CD14-positive monocyte (primary cell): ENCODE measurements at regions not wholly inside any gene's neighbourhood (a gene's known extent, or its start where the extent isn't known, plus 50 kb on each side); places are given as distances from the start of the nearest gene placed in this dataset.

Experiments
- DNase-seq, 3 donors: peaks; one replicate each; pipeline ENCODE4 v3.0.0-alpha.2; 2011 to 2022
- H2AFZ ChIP-seq: 2 replicates; pipeline ENCODE4 v1.6.0; 2012; ENCODE audit warnings: mild to moderate bottlenecking, low read depth, low read length, inconsistent platforms; ENCODE audit not compliant: insufficient read depth, poor library complexity, severe bottlenecking
- H3K27ac ChIP-seq, 2 donors: 1 replicate in 1 of 2; 2 replicates in 1 of 2; pipeline ENCODE4 v1.5.1; 2012 to 2013; ENCODE audit warnings: low read length in 2 of 2, control low read depth in 1 of 2, inconsistent platforms in 1 of 2, low read depth in 1 of 2, mild to moderate bottlenecking in 1 of 2
- H3K27me3 ChIP-seq, 2 donors: one replicate each; pipeline versions ENCODE4 v1.6.0 to v1.6.1; 2011 to 2013; ENCODE audit warnings: low read length in 2 of 2; ENCODE audit not compliant: control insufficient read depth in 2 of 2, insufficient read depth in 2 of 2
- H3K36me3 ChIP-seq, 2 donors: replicated peaks in 1 of 2; 1 replicate in 1 of 2; 2 replicates in 1 of 2; pipeline versions ENCODE4 v1.5.1 to v1.6.1; 2012 to 2013; ENCODE audit warnings: low read length in 2 of 2, control low read depth in 1 of 2, inconsistent platforms in 1 of 2, mild to moderate bottlenecking in 1 of 2; ENCODE audit not compliant: insufficient read depth in 2 of 2, control insufficient read depth in 1 of 2
- H3K4me1 ChIP-seq, 2 donors: 1 replicate in 1 of 2; 2 replicates in 1 of 2; pipeline versions ENCODE4 v1.5.1 to v1.6.1; 2012 to 2013; ENCODE audit warnings: low read length in 2 of 2, control low read depth in 1 of 2, inconsistent platforms in 1 of 2, mild to moderate bottlenecking in 1 of 2, moderate library complexity in 1 of 2; ENCODE audit not compliant: insufficient read depth in 2 of 2, control insufficient read depth in 1 of 2
- H3K4me2 ChIP-seq: replicated peaks from 2 replicates; pipeline ENCODE3; 2012; ENCODE audit warnings: low read length, moderate library complexity, mild to moderate bottlenecking; ENCODE audit not compliant: poor library complexity, severe bottlenecking; ENCODE audit errors: extremely low read depth
- H3K4me3 ChIP-seq, 3 experiments: fragments of 200-600 bp in 1 of 3; sonication (generic) in 1 of 3; replicated peaks in 1 of 3; 1 replicate in 2 of 3; 2 replicates in 1 of 3; pipeline ENCODE4 v1.5.1; 2011 to 2013; ENCODE audit warnings: low read length in 3 of 3, mild to moderate bottlenecking in 3 of 3, control low read depth in 2 of 3, low read depth in 2 of 3, inconsistent platforms in 1 of 3, moderate library complexity in 1 of 3
- H3K79me2 ChIP-seq: 2 replicates; pipeline ENCODE4 v1.6.0; 2012; ENCODE audit warnings: mild to moderate bottlenecking, control low read depth, inconsistent platforms, low read length, moderate library complexity; ENCODE audit not compliant: insufficient read depth
- H3K9ac ChIP-seq: 2 replicates; pipeline ENCODE4 v1.6.0; 2017; ENCODE audit warnings: low read length, mild to moderate bottlenecking; ENCODE audit not compliant: insufficient read depth, poor library complexity, severe bottlenecking
- H3K9me3 ChIP-seq, 2 donors: replicated peaks in 1 of 2; 1 replicate in 1 of 2; 2 replicates in 1 of 2; pipeline versions ENCODE4 v1.5.1 to v1.6.1; 2012 to 2013; ENCODE audit warnings: low read length in 2 of 2, control low read depth in 1 of 2; ENCODE audit not compliant: control insufficient read depth in 1 of 2, insufficient read depth in 1 of 2
- H4K20me1 ChIP-seq: 2 replicates; pipeline ENCODE4 v1.6.0; 2012; ENCODE audit warnings: mild to moderate bottlenecking, low read length, control low read depth, moderate library complexity; ENCODE audit not compliant: insufficient read depth
- H3K27ac Mint-ChIP-seq, 7 donors: one replicate each; pipeline ENCODE4 v1.8.0; 2020; ENCODE audit warnings: mild to moderate bottlenecking in 7 of 7, mixed read lengths in 7 of 7, moderate library complexity in 6 of 7, inconsistent platforms in 2 of 7
- H3K27me3 Mint-ChIP-seq, 3 donors: one replicate each; pipeline ENCODE4 v1.8.0; 2021 to 2022; ENCODE audit warnings: low read depth in 3 of 3, mild to moderate bottlenecking in 3 of 3, mixed read lengths in 3 of 3, moderate library complexity in 3 of 3, inconsistent platforms in 1 of 3
- H3K36me3 Mint-ChIP-seq, 2 donors: one replicate each; pipeline ENCODE4 v1.8.0; 2020; ENCODE audit warnings: mixed read lengths in 2 of 2, inconsistent platforms in 1 of 2, mild to moderate bottlenecking in 1 of 2
- H3K4me1 Mint-ChIP-seq: one replicate; pipeline ENCODE4 v1.8.0; 2020; ENCODE audit warnings: mild to moderate bottlenecking, mixed read lengths
- H3K4me3 Mint-ChIP-seq, 2 donors: one replicate each; pipeline ENCODE4 v1.8.0; 2020; ENCODE audit warnings: mild to moderate bottlenecking in 2 of 2, mixed read lengths in 2 of 2, moderate library complexity in 1 of 2
- H3K9me3 Mint-ChIP-seq, 7 donors: one replicate each; pipeline ENCODE4 v1.8.0; 2020 to 2022; ENCODE audit warnings: mixed read lengths in 7 of 7, mild to moderate bottlenecking in 6 of 7, moderate library complexity in 6 of 7, inconsistent platforms in 2 of 7
- WGBS: methylation state at CpG from one replicate; pipeline ENCODE4 v1.1.5; 2013; ENCODE audit warnings: missing lambda C conversion rate; ENCODE audit not compliant: insufficient coverage; 5-methylcytosine and 5-hydroxymethylcytosine counted together
- intact Hi-C, 2 donors: fragments of 100-400 bp; cut with micrococcal nuclease; formaldehyde crosslinking; loops; one replicate each; pipeline versions ENCODE4 v1.15.0 to v1.15.1; 2023
- TF ChIP-seq, protein P1 (sequence below): fragments of 200-600 bp; IDR thresholded peaks from one replicate; pipeline ENCODE4 v1.8.0; 2022; ENCODE audit warnings: antibody characterized with exemption, mild to moderate bottlenecking

DNA sequence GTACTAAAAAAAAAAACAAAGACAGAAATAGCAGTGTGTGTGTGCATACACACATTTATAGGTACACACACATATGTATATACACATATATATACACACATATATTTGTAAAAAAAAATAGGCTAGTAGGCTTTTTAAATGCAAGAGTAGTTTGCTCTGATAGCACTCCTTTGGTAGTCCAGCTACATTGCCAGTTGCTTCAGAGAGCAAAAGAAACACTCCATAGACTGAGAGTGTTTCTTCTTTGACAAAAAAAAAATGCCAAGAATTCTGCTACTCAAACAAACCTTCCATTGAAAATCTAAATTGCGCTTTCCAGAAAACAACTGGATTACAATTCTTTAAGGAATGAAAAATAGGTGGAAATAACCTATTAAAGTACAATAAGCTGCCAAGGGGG lies 365.9 kb upstream of the GALNT5 start:
- Histone ChIP-seq H3K79me2 (no peaks in the 10 kb centered on the region), H3K9ac (no peak overlapping the region), H3K4me3 (no peak overlapping the region), H3K4me2 (no peak overlapping the region), H3K36me3 (no peaks in the 10 kb centered on the region), H4K20me1 (no peaks in the 10 kb centered on the region), H3K9me3 (no peaks in the 10 kb centered on the region), H3K27me3 (peaks cover 20 to 33% of the 10 kb centered on the region in 2 donors), H3K4me1 (no peaks in the 10 kb centered on the region), H2AFZ (no peak overlapping the region), H3K27ac (no peak overlapping the region)
- no peak overlapping the region for H3K4me3 Mint-ChIP-seq
- H3K27me3 Mint-ChIP-seq = peaks cover 5 to 32% (median 20%) of the 10 kb centered on the region in 3 donors
- H3K9me3 Mint-ChIP-seq = no peaks in the 10 kb centered on the region
- H3K27ac Mint-ChIP-seq = no peak overlapping the region
- no peak for DNase-seq
- TF ChIP-seq, protein P1, sequence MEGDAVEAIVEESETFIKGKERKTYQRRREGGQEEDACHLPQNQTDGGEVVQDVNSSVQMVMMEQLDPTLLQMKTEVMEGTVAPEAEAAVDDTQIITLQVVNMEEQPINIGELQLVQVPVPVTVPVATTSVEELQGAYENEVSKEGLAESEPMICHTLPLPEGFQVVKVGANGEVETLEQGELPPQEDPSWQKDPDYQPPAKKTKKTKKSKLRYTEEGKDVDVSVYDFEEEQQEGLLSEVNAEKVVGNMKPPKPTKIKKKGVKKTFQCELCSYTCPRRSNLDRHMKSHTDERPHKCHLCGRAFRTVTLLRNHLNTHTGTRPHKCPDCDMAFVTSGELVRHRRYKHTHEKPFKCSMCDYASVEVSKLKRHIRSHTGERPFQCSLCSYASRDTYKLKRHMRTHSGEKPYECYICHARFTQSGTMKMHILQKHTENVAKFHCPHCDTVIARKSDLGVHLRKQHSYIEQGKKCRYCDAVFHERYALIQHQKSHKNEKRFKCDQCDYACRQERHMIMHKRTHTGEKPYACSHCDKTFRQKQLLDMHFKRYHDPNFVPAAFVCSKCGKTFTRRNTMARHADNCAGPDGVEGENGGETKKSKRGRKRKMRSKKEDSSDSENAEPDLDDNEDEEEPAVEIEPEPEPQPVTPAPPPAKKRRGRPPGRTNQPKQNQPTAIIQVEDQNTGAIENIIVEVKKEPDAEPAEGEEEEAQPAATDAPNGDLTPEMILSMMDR = no peak
- intact Hi-C loops = no loop called here
- no peaks in the 10 kb centered on the region for H3K4me1 Mint-ChIP-seq
- no CpG with 5 or more reads among the region's 1 CpG for WGBS
- H3K36me3 Mint-ChIP-seq = no peaks in the 10 kb centered on the region

DNA sequence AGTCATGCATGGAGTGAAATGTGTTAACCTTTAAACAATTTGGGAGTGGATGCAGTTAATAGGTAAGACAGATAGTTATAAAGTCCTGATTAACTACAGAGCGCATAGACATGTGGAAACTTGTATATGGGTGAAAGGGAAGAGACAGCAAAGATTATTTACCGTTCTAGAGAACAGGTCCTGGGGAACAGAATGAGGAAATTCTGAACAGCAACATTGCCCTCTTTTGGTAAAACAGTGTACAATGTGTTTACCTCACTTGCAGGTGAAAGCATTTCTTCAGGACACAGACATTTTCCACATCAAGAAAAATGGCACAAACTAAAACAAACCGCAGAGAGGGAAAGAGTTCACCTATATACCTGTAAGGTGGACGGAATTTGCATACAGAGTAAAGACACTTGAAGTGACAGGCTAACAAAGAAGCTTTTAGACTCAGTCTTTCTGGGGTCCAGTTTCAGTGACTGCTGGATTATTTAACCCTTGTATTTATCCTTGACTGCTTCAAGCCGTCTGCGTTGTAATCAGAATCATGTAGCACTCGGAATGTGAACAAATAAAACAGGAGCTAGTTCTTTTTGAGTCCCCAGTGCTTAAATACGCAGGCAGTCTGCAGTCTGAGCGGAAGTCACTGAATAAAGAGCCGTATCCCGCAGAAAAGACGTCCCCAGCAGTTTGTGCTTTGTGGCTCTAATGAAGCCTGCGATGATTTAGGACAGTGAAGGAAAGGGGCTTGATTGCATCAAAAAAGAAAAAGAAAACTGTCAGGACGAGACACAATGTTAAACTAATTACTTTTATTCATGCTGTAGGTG lies 364.8 kb upstream of the GALNT5 start:
- H3K36me3 Mint-ChIP-seq = no peaks in the 10 kb centered on the region
- H3K79me2 ChIP-seq = no peaks in the 10 kb centered on the region
- DNase-seq = no peak

More for the DNA sequence above, 364.8 kb upstream of the GALNT5 start:
- H3K4me2 ChIP-seq = no peak overlapping the region
- no peaks in the 10 kb centered on the region for H3K9me3 ChIP-seq
- no peak overlapping the region for H2AFZ ChIP-seq
- Mint-ChIP-seq H3K27ac (no peak overlapping the region), H3K9me3 (no peaks in the 10 kb centered on the region), H3K27me3 (peaks cover 4 to 32% (median 20%) of the 10 kb centered on the region in 3 donors), H3K4me1 (no peaks in the 10 kb centered on the region), H3K4me3 (peak overlapping the region in 1 of 2 donors; percentile 3)
- no peaks in the 10 kb centered on the region for H3K36me3 ChIP-seq
- intact Hi-C loops = no loop called here
- no peak overlapping the region for H3K4me3 ChIP-seq
- peaks cover 21 to 36% of the 10 kb centered on the region in 2 donors for H3K27me3 ChIP-seq
- H3K9ac ChIP-seq = no peak overlapping the region
- H3K27ac ChIP-seq = no peak overlapping the region
- TF ChIP-seq, protein P1 = peak; percentile 16
- WGBS = 6% methylated on average over 9 of the region's 14 CpGs
- no peaks in the 10 kb centered on the region for H3K4me1 ChIP-seq
- no peaks in the 10 kb centered on the region for H4K20me1 ChIP-seq
